HCT116 (cell line): ENCODE measurements at regions not wholly inside any gene's neighbourhood (a gene's known extent, or its start where the extent isn't known, plus 50 kb on each side); places are given as distances from the start of the nearest gene placed in this dataset.

Experiments used
- ATF3 ChIP-seq: IDR thresholded peaks from 2 replicates; pipeline ENCODE4 v1.6.1; 2012
- CTCF ChIP-seq, 3 experiments: fragments of 200-600 bp in 1 of 3; sonication (generic) in 1 of 3; IDR thresholded peaks in 2 of 3; conservative IDR thresholded peaks in 1 of 3; 2 replicates each; pipeline ENCODE4 v1.5.1; 2012 to 2017; ENCODE audit warnings: low read depth in 2 of 3, low read length in 2 of 3, antibody characterized with exemption in 1 of 3, borderline replicate concordance in 1 of 3, control low read depth in 1 of 3, mild to moderate bottlenecking in 1 of 3, mixed read lengths in 1 of 3, mixed run types in 1 of 3, moderate library complexity in 1 of 3; ENCODE audit not compliant: insufficient read depth in 1 of 3
- EZH2 ChIP-seq: fragments of 200-600 bp; sonication (generic); IDR thresholded peaks from 2 replicates; pipeline ENCODE4 v1.6.1; 2017; ENCODE audit warnings: antibody characterized with exemption, mixed run types
- EZH2phosphoT487 ChIP-seq: fragments of 200-600 bp; IDR thresholded peaks from 2 replicates; pipeline ENCODE4 v1.6.1; 2018; ENCODE audit warnings: antibody characterized with exemption, borderline replicate concordance
- JUND ChIP-seq: IDR thresholded peaks from 2 replicates; pipeline ENCODE4 v1.6.1; 2012
- MAX ChIP-seq: IDR thresholded peaks from 2 replicates; pipeline ENCODE4 v1.6.1; 2012
- POLR2A ChIP-seq: IDR thresholded peaks from 2 replicates; pipeline ENCODE4 v1.7.0; 2011; ENCODE audit warnings: borderline replicate concordance; ENCODE audit not compliant: insufficient read depth, insufficient read length; ENCODE audit errors: extremely low read depth
- POLR2AphosphoS5 ChIP-seq: IDR thresholded peaks from 2 replicates; pipeline ENCODE4 v1.6.1; 2011; ENCODE audit warnings: mild to moderate bottlenecking, low read depth, low read length, moderate library complexity
- REST ChIP-seq: IDR thresholded peaks from 2 replicates; pipeline ENCODE4 v1.6.1; 2012; ENCODE audit warnings: low read depth
- ZFX ChIP-seq: fragments of 450-650 bp; IDR thresholded peaks from 2 replicates; pipeline ENCODE4 v1.6.1; 2017

- TF ChIP-seq REST (no peak), JUND (no peak), POLR2A (no peak), ATF3 (no peak), CTCF (IDR thresholded peaks at IDR 0.05 in 2 of 3, conservative IDR thresholded peaks at IDR 0.05 in 1 of 3; ENCODE audit: borderline replicate concordance in 1 of 3, insufficient read depth in 1 of 3, low read depth in 2 of 3, low read length in 2 of 3) (no peak), ZFX (no peak), EZH2phosphoT487 (no peak), MAX (no peak), EZH2 (no peak), POLR2AphosphoS5 (no peak)
These were observed 213.3 kb upstream of the TGFBR2 start for GRCh38 chr3:30393079-30393478.
